Nephron progenitor cell (in vitro differentiated cells): ENCODE measurements at regions not wholly inside any gene's neighbourhood (a gene's known extent, or its start where the extent isn't known, plus 50 kb on each side); places are given as distances from the start of the nearest gene placed in this dataset.

Source experiments
- DNase-seq: peaks from one replicate; pipeline ENCODE4 v3.0.0; 2021
- H3K27ac Mint-ChIP-seq: 2 replicates; pipeline ENCODE4 v1.8.0; 2021; ENCODE audit warnings: mild to moderate bottlenecking, moderate library complexity, mixed read lengths
- H3K27me3 Mint-ChIP-seq: 2 replicates; pipeline ENCODE4 v1.8.0; 2021; ENCODE audit warnings: mild to moderate bottlenecking, low read depth, mixed read lengths; ENCODE audit not compliant: poor library complexity
- H3K36me3 Mint-ChIP-seq: 2 replicates; pipeline ENCODE4 v1.8.0; 2021; ENCODE audit warnings: low read depth, mixed read lengths
- H3K4me1 Mint-ChIP-seq: 2 replicates; pipeline ENCODE4 v1.8.0; 2021; ENCODE audit warnings: mixed read lengths
- H3K4me3 Mint-ChIP-seq: 2 replicates; pipeline ENCODE4 v1.8.0; 2021; ENCODE audit warnings: mild to moderate bottlenecking, moderate library complexity, mixed read lengths
- H3K9me3 Mint-ChIP-seq: 2 replicates; pipeline ENCODE4 v1.8.0; 2021; ENCODE audit warnings: mild to moderate bottlenecking, moderate library complexity, mixed read lengths
- TF ChIP-seq, protein P1 (sequence below): fragments of 200-600 bp; sonication (generic); IDR thresholded peaks from 2 replicates; pipeline ENCODE4 v1.5.0; 2021; ENCODE audit warnings: antibody characterized with exemption

DNA sequence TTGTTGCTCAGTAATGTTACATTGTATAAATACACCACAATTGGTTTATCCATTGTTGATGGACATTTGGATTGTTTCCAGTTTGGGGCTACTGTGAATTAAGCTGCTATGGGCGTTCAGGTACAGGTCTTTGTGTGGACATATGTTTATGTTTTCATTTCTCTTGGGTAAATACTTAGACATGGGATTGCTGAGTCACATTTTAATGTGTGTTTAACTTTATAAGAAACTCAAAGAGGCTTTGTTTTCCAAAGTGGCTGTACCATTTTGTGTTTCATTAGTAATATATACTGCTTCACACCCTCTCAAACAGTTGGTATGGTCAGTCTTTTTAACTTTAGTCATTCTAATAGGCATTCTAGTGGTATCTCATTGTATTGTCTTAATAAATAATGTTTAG lies 225.0 kb downstream of the SPTSSA start:
- H3K4me3 Mint-ChIP-seq = no peak overlapping the region

DNA sequence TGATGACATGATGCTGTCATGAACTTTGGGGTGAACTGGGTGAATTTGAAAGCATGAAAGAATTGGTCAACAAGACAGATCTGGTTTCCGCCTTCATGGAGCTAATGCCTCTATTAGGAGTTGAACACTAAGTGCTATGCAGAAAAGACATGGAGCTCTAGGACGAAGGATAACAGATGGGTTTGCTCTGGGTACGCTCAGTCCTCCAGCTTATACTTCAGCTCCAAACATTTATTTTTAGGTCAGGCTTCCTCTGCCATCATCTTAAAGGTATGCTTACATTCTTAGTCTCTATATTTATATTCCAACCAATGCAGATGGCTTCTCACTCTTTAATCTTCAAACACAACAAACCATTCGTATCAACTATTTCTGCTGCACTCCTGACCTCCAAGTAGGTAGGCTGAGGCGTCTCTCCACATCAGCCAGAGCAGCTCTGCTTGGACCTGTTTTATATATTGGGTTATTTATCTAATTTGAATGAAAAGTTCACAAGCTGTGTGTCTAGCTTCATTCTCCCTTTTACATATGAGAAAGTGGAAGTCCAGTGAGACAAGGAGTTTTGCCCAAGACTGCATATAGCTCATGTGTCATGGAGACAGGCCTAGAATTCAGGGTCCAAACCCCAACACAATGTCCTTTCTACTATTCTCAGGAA lies 226.3 kb downstream of the SPTSSA start:
- no peaks in the 10 kb centered on the region for H3K27me3 Mint-ChIP-seq
- TF ChIP-seq, protein P1, sequence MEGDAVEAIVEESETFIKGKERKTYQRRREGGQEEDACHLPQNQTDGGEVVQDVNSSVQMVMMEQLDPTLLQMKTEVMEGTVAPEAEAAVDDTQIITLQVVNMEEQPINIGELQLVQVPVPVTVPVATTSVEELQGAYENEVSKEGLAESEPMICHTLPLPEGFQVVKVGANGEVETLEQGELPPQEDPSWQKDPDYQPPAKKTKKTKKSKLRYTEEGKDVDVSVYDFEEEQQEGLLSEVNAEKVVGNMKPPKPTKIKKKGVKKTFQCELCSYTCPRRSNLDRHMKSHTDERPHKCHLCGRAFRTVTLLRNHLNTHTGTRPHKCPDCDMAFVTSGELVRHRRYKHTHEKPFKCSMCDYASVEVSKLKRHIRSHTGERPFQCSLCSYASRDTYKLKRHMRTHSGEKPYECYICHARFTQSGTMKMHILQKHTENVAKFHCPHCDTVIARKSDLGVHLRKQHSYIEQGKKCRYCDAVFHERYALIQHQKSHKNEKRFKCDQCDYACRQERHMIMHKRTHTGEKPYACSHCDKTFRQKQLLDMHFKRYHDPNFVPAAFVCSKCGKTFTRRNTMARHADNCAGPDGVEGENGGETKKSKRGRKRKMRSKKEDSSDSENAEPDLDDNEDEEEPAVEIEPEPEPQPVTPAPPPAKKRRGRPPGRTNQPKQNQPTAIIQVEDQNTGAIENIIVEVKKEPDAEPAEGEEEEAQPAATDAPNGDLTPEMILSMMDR = no peak
- no peak overlapping the region for H3K27ac Mint-ChIP-seq
- H3K9me3 Mint-ChIP-seq = no peaks in the 10 kb centered on the region
- no peaks in the 10 kb centered on the region for H3K36me3 Mint-ChIP-seq
- no peak for DNase-seq
- no peaks in the 10 kb centered on the region for H3K4me1 Mint-ChIP-seq
- no peak overlapping the region for H3K4me3 Mint-ChIP-seq

More for the DNA sequence above, 225.0 kb downstream of the SPTSSA start:
- no peaks in the 10 kb centered on the region for H3K4me1 Mint-ChIP-seq
- no peak for DNase-seq
- no peaks in the 10 kb centered on the region for H3K27me3 Mint-ChIP-seq
- no peaks in the 10 kb centered on the region for H3K9me3 Mint-ChIP-seq
- no peaks in the 10 kb centered on the region for H3K36me3 Mint-ChIP-seq
- no peak overlapping the region for H3K27ac Mint-ChIP-seq
- TF ChIP-seq, protein P1 = no peak

DNA sequence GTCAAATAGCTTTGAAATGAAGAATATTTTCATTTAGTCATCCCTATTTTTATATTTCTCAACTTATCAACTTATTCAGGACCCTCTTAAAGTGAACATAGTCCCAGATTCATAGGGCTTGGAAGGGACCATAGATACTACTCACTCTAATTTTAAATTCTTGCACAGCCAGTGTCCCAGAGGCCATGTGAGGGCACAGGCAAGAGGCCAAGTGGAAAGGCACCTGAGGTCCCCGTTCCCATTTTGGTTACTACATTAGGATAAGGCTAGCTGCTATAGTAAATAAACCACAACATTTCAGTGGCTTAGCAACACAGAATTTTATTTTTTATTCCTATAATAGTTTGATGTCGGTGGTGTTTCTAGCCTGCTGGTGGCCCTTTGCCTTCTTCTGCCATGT lies 227.8 kb downstream of the SPTSSA start:
- no peaks in the 10 kb centered on the region for H3K36me3 Mint-ChIP-seq
- H3K4me1 Mint-ChIP-seq = peaks cover under 1% of the 10 kb centered on the region
- DNase-seq = no peak
- H3K9me3 Mint-ChIP-seq = no peaks in the 10 kb centered on the region
- TF ChIP-seq, protein P1 = no peak
- no peak overlapping the region for H3K4me3 Mint-ChIP-seq
- no peaks in the 10 kb centered on the region for H3K27me3 Mint-ChIP-seq
- no peak overlapping the region for H3K27ac Mint-ChIP-seq

DNA sequence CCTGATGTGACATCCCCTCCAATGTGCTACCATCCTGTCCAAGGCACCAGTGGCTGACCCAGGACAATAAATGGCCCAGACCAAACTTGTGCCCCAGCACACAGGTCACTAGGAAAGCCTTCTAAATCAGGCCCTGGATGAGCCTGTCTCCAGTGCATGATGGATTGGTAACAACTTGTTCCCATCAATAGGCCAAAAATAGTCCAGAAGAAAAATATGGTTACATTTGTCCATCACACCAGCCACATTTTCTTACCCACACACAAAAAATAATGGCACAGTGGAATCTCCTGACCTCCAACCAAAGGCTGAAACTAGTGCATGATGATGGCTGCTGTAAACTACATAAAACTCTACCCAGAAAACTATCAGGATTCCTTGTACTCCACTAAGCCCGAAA lies 228.4 kb downstream of the SPTSSA start:
- DNase-seq = no peak
- no peak overlapping the region for H3K4me3 Mint-ChIP-seq
- H3K27ac Mint-ChIP-seq = no peak overlapping the region
- H3K36me3 Mint-ChIP-seq = no peaks in the 10 kb centered on the region
- no peaks in the 10 kb centered on the region for H3K27me3 Mint-ChIP-seq
- peaks cover 7% of the 10 kb centered on the region for H3K4me1 Mint-ChIP-seq
- TF ChIP-seq, protein P1 = no peak
- H3K9me3 Mint-ChIP-seq = no peaks in the 10 kb centered on the region

DNA sequence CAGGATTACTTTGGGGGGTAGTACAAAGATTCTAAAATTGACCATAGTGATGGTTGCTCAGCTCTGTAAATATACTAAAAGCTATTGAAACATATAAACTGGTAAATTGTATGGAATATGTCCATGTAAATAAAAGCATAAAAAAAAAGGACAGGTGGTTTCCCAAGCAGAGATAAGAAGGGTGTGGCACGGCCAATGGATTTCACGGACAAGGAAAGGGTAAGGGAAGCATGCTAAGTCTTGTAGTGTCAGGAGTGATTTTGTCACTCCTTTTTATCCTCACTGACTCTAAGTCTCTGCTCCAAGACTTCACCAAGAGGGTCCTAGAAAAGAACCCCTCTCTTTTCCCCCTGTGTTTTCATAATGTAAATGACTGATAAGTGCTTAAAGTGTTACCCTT lies 229.2 kb downstream of the SPTSSA start:
- Mint-ChIP-seq H3K36me3 (no peaks in the 10 kb centered on the region), H3K4me3 (no peak overlapping the region), H3K27me3 (no peaks in the 10 kb centered on the region), H3K9me3 (no peaks in the 10 kb centered on the region), H3K4me1 (peaks cover 16% of the 10 kb centered on the region), H3K27ac (no peak overlapping the region)
- DNase-seq = no peak
- TF ChIP-seq, protein P1 = no peak

DNA sequence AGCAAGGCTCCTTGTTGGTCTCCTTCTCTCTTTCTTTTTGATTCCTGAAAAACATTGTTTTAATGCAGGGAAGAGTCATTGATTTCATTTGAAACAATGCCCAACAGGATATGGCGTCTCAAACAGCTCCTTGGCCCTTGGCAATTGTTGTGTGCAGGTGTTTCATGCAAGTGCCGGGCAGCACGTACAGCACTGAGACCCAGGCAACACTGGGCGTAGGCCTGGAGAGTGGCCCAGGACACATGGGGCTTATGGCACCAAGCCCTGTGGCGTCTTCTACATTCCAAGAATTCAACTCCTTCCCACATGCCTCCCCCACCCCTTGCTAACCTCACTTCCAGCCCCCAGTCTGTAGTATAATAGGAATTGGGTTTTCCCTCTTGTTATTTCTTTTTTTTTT lies 230.4 kb downstream of the SPTSSA start:
- no peak overlapping the region for H3K27ac Mint-ChIP-seq
- H3K9me3 Mint-ChIP-seq = no peaks in the 10 kb centered on the region
- H3K4me3 Mint-ChIP-seq = no peak overlapping the region
- DNase-seq = no peak
- H3K4me1 Mint-ChIP-seq = peaks cover 26% of the 10 kb centered on the region
- TF ChIP-seq, protein P1 = no peak
- no peaks in the 10 kb centered on the region for H3K27me3 Mint-ChIP-seq
- H3K36me3 Mint-ChIP-seq = no peaks in the 10 kb centered on the region
